COLO668 (cell line): ENCODE measurements at regions not wholly inside any gene's neighbourhood (a gene's known extent, or its start where the extent isn't known, plus 50 kb on each side); places are given as distances from the start of the nearest gene placed in this dataset.

Experiments used
- DNase-seq: peaks from one replicate; lab custom pipeline; 2025; ENCODE audit not compliant: unreplicated experiment; lab: John Stamatoyannopoulos, UW

- no peak for DNase-seq
Observed at GRCh38 chr13:104773775-104774174, 1707.6 kb upstream of the SLC10A2 start.

DNA sequence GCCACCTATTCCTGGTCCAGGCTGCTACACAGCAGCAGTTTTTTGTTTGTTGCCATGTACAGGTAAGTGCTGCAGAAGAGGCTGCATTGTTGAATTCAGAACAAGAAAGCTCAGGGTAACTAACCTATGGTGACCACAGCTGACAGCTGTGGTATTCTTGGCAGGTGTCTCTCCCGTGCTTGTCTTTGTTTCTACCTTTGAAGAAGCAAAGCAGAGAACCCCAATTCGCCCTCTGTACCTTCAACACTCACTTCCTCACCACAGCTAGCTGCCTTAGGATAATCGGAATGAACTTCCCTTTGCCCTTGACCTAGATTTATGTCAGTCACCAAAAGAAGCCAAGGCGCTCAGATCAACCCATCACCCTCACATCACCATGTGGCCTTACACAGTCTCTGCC is 1703.3 kb upstream of the SLC10A2 start:
- DNase-seq, result no peak

- no peak for DNase-seq
Observed at GRCh38 chr13:104766319-104766718, 1700.1 kb upstream of the SLC10A2 start.

GRCh38 chr13:104764600-104764999 is 1698.4 kb upstream of the SLC10A2 start:
- no peak for DNase-seq

DNA sequence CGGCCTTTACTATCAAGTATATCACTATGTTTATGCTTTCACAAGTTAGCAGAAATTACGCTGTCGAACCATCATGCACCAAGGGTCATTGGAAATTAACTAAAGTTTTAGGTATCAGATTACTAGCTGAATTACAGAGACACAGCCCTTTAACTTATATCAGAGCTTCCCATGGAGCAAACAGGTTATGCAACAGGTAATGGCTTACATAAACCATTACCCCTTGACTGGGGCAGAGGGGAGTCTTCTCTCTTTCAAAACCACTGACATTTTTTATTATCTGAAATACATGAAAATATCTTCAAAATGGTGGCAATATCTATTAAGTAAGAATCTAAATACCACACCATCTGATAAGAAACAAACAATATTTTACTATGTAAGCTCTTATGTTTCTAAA is 1692.9 kb upstream of the SLC10A2 start:
- no peak for DNase-seq

DNA sequence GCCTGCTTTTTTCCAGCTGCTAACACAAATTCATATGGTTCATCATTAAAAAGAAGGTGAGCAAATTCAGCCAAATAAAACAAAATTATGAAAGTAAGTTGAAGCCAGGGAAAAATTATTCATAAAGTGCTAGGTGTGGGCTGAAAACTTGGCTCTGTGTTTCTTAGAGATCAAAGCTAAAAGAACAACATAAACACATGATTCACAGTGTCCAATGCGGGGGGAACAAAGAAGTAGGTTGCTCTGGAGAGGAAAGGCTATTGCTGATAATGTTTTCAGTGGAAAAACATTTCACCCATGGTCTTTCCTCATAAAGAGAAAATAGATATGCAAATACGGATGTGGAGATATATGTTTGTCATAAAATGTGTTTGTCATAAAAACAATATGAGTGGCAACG is 1691.5 kb upstream of the SLC10A2 start:
- no peak for DNase-seq

DNA sequence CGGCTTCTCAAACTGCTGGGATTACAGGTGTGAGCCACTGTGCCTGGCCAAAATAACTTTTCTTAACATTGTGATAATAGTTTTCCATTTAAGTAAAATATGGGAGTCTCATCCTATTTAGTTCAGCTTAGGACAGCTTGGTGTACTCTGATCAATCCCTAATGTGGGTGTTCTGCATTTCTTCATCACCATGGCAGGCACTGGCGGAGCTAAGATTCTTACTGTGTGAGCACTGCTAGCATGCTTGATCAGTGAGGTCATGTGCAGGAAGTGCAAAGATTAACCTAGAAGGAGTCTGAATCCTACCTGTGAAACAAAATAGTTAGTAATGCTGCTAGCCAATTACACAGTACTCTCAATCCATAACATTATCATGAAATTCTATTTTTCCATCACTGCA is 1684.2 kb upstream of the SLC10A2 start:
- no peak for DNase-seq

GRCh38 chr13:104740641-104741222 is 1674.5 kb upstream of the SLC10A2 start:
- no peak for DNase-seq

DNA sequence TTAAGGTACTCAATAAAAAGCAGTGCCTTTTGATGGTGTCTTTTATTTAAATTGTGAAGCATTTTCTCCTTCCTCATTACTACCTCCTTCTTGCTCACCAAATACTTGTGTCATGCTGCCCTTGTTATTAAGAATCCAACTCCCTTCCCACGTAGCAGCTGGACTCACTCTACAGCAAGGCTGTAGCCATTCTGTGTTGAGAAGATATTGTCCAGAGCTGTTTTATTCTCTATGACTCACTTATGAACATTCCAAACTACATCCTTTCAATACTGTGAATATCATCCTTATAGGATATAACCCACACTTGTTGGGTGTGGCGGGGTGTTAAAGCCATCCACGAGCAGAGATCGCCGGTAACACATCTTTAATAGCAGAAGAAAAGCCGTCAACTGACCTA is 1671.5 kb upstream of the SLC10A2 start:
- DNase-seq, result no peak

GRCh38 chr13:104733427-104733826 is 1667.2 kb upstream of the SLC10A2 start:
- DNase-seq, result no peak

DNA sequence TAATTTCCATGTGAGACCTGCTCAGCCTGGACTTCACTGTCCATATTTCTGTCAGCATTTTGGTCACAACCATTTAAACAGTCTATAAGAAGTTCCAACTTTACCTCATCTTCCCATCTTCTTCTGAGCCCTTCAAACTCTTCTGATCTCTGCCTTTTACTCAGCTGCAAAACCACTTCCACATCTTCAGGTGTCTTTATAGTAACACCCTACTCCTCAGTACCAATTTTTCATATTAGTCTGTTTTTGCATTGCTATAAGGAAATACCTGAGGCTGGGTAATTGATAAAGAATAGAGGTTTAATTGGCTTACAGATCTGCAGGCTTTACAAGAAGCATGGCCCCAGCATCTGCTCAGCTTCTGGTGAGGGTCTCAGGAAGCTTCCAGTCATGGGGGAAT is 1648.9 kb upstream of the SLC10A2 start:
- DNase-seq, result no peak

DNA sequence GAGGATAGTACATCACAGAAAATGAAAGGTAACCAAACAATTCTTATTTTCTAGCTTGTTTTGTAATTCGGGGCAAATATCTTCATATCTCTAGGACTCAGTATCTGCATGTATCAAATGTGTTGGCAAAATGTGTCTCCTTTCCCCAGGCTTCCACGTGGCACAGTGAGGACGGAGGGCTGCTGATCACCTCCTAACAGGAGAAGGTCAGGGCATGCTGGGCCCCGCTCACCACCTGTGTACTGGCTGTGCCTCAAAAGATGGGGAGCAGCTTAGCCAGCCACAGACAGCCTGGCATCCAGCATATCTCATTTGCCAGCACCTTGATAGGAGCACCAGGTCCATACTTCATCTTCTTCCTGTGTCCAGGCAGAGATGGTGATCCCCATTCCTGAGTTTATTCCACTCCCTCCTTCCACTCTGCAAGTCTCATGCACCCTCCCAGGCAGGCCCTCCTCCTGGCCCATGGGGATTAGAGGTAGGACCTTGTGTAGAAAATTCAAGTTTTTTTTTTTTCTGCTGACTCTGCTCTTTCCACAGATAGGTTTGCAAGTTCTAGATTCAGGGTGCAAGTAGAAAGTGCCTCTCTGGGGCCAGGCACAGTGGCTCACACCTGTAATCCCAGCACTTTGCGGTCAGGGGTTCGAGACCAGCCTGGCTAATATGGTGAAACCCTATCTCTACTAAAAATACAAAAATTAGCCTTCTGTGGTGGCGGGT is 1639.0 kb upstream of the SLC10A2 start:
- no peak for DNase-seq

DNA sequence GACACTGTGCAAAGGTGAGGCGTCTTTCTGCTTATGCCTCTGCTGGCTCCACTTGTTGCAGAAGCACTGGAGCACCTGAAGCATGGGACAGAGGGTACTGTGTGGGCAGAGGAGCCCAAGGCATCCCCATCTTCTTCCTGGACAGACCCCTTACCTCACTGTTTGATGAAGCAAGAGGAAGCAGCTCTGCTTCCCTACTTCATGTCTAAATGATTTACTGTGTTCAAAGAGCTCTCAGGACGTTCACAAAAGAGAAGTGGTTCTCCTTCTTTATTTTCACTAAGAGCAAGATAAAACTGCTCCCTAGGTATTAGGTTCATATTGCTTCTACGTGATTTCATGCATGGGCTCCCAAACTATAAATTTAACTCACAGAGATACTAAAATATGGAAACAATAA is 1635.4 kb upstream of the SLC10A2 start:
- no peak for DNase-seq

DNA sequence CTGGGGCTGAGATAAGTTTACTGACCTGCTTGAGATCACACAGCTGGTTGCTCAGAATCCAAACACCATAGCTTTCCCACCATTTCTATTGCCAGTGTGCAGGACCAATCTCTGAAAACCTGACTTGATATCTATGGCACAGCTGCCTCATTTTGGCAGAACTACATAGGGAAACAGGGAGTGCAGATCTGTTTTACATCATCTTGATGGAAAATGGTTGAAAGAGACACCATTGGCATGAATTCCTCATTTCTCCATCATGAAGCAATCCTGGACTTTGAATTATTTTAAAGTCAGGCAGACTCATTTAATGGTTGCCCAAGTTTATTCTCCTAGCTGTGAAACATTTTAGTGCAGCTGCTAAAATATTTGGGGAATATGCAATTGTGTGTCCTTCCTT is 1628.2 kb upstream of the SLC10A2 start:
- no peak for DNase-seq

DNA sequence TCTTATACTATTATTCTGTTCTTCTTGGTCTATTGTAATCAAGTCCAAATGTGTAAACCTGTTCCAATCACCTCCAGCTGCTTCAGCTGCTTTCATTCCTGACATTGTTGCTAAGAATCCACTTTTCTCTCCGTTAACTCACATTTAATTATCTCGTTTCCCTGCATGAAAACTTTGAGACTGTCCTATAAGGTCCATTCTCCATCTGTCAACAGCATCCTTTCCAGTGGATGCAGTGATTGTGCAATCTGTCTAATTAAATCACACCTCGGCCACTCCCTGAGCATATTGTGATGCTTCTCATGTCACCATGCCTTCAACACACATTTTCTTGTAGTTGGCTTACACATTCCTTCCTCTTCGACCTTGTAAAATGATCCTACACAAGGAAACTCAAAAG is 1626.9 kb upstream of the SLC10A2 start:
- DNase-seq, result no peak

GRCh38 chr13:104691767-104692467 is 1625.7 kb upstream of the SLC10A2 start:
- DNase-seq, result no peak

DNA sequence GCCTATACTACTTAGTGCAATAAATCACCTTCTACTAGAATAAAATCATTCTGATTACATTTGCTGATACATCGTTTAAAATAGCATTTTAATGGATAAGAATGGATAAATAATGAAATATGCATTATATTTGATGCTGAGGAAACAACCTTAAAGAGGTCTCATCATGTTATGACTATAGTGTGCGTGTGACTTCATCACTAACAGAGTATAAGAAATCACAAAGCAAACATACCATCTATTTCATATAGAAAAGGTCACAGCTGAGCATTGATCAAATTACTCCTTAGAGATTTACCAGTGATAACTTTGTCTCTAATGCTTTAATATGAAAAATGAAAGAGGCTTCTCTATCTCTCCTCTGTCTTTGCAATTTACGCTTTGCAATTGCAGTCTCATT is 1620.3 kb upstream of the SLC10A2 start:
- no peak for DNase-seq

DNA sequence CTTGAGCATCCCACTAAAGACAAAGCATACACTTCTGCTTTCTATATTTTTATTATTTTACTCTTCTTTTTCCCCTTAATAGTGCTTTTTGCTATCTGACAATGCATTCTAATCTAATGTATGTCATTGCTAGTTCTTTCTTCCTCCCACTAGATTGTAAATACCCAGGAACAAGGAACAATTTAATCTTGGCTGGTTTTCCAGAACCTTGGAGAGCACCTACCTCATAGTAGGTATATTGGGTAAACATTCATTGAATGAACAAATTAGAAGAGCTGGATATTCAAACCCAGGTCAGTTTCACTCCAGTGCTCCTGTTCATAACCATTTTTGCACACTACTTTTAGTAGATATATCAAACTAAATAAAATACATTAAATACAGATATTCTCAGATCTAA is 1617.6 kb upstream of the SLC10A2 start:
- DNase-seq, result no peak

DNA sequence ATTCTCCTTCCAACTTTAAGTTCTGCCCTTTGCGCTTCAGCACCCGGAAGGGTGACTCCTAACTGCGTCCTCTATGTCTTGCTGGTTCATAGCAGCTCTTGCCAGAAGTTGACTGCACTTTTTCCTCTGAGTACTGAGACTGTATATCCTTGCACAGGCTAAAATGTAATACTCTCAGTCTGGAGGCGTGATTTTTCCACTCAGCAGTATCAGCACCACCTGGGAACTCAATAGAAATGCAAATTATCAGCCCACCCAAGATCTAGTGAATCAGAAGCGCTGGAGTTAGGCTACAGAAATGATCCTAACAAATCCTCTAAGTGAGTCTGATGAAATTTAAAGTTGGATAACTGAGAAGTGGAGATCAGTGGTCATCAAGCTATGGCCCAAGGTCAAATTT is 1611.9 kb upstream of the SLC10A2 start:
- DNase-seq, result no peak

DNA sequence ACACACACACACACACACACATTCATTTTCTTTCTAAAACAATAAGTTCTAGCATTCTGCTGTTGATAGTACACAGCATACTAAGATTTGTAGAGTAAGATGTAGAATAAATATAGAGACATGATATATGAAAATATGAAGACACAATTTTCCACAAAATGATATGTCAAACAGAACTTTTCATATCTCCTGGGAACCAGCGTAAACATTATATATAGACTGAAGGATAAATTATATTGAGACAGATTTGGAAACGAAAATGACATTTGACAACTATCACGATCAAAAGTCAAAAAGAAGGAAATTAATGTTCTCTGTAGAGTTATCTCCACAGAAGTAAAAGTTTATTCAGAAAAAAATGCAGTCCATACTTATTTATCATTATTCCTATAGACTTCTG is 1605.7 kb upstream of the SLC10A2 start:
- DNase-seq, result no peak

DNA sequence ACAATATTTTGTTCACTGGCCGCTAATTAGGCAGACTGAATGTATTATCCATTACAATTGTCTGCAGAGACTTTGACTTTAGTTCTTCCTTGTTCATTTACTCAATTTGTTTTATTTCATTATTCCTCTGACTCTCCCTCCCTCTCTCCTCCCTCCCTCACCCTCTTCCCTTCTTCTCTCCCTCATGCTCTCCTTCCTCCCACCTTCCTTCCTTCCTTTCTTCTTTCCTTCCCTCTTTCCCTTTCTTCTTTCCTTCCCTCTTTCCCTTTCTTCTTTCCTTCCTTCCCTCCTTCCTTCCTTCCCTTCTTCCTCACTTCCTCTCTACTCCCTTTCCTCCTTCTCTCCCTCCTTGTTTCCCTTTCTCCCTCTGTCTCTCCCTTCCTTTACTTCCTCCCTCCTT is 1591.0 kb upstream of the SLC10A2 start:
- no peak for DNase-seq

DNA sequence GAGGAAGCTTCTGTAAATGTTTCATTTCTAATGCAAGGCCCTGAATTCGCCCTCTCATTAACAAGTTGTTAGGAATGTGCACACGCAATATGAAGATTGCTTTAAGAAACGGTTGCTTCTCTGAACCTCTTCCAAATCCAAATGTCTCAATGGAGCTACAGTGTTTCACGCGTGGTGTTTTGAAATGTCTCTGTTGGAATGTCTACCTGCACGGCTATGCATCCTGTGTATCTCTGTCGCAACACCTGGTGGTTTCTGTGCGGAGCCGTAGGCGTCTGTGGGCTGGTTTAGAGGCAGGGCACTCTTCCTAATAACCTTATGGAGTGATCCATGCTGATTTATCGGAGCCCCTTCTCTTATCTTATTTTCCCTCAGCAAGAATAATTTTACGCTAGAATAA is 1584.2 kb upstream of the SLC10A2 start:
- DNase-seq, result no peak

DNA sequence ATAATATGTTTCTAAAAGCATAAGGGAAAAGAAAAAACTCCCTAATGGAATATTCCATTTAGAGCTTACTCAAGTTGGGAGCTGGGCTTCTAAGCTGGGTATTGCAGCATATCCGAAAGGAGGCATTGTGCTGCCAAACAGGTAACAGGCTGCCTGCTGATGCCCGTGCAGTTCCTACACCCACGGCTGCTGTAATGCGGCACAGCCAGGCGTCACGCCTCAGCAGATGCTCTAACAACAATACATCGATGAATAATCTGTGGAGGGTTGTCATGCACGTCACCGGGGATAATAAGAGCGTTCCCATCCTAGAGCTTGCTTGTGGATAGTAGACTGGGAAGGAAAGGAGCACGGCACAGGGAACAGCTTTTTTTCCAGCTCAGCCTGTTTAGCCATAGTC is 1582.1 kb upstream of the SLC10A2 start:
- no peak for DNase-seq
